HL-60 (cell line): ENCODE measurements at regions not wholly inside any gene's neighbourhood (a gene's known extent, or its start where the extent isn't known, plus 50 kb on each side); places are given as distances from the start of the nearest gene placed in this dataset.

Source experiments
- DNase-seq, 2 experiments: peaks; one replicate each; pipeline ENCODE4 v3.0.0-alpha.2; 2010 to 2020; ENCODE audit warnings: low read depth in 1 of 2, low spot score in 1 of 2
- H3K27ac ChIP-seq: fragments of 250-450 bp; sonication (Bioruptor Pico); replicated peaks from 2 replicates; pipeline ENCODE4 v1.5.1; 2020; ENCODE audit warnings: mild to moderate bottlenecking, moderate library complexity
- H3K27me3 ChIP-seq: fragments of 250-450 bp; sonication (Bioruptor Pico); 2 replicates; pipeline ENCODE4 v1.5.1; 2021; ENCODE audit warnings: mild to moderate bottlenecking, moderate library complexity; ENCODE audit not compliant: insufficient read depth, poor library complexity, severe bottlenecking
- H3K4me3 ChIP-seq: replicated peaks from 2 replicates; pipeline ENCODE4 v1.5.1; 2011; ENCODE audit warnings: mild to moderate bottlenecking, control low read depth, low read length; ENCODE audit not compliant: insufficient read depth
- CTCF ChIP-seq: IDR thresholded peaks from one replicate; pipeline ENCODE4 v1.5.1; 2011; ENCODE audit warnings: low read length, control low read depth, inconsistent platforms; ENCODE audit not compliant: insufficient read depth
- GABPA ChIP-seq: IDR thresholded peaks from 2 replicates; pipeline ENCODE4 v1.6.1; 2012; ENCODE audit warnings: low read depth
- POLR2AphosphoS5 ChIP-seq: IDR thresholded peaks from 2 replicates; pipeline ENCODE4 v1.6.1; 2012; ENCODE audit warnings: low read depth
- REST ChIP-seq: IDR thresholded peaks from 2 replicates; pipeline ENCODE4 v1.6.1; 2012; ENCODE audit warnings: low read depth; ENCODE audit not compliant: insufficient replicate concordance
- SPI1 ChIP-seq: IDR thresholded peaks from 2 replicates; pipeline ENCODE4 v1.6.1; 2012; ENCODE audit warnings: low read depth, mild to moderate bottlenecking, borderline replicate concordance

GRCh38 chr21:32070126-32070525 is 197.3 kb downstream of the HUNK start:
- no peak for DNase-seq
- TF ChIP-seq GABPA (no peak), REST (no peak), POLR2AphosphoS5 (no peak), CTCF (no peak), SPI1 (no peak)
- no peak overlapping the region for H3K4me3 ChIP-seq
- no peak overlapping the region for H3K27ac ChIP-seq
- no peaks in the 10 kb centered on the region for H3K27me3 ChIP-seq

- TF ChIP-seq SPI1, result no peak
- Histone ChIP-seq H3K27ac (no peak overlapping the region), H3K27me3 (no peaks in the 10 kb centered on the region), H3K4me3 (no peak overlapping the region)
- DNase-seq, result peak in 1 of 2 experiments; percentile 34
These were observed 192.8 kb downstream of the HUNK start for GRCh38 chr21:32065654-32066053.

GRCh38 chr21:32064281-32064910 is 191.6 kb downstream of the HUNK start:
- no peak overlapping the region for H3K27ac ChIP-seq
- no peak overlapping the region for H3K4me3 ChIP-seq
- no peak for TF ChIP-seq REST
- no peak for TF ChIP-seq POLR2AphosphoS5
- TF ChIP-seq SPI1, result no peak
- no peak for TF ChIP-seq CTCF
- no peak for TF ChIP-seq GABPA
- no peaks in the 10 kb centered on the region for H3K27me3 ChIP-seq
- DNase-seq, result no peak

- Histone ChIP-seq H3K4me3 (no peak overlapping the region), H3K27me3 (no peaks in the 10 kb centered on the region), H3K27ac (no peak overlapping the region)
- TF ChIP-seq SPI1, result no peak
- no peak for TF ChIP-seq CTCF
- no peak for TF ChIP-seq POLR2AphosphoS5
- no peak for TF ChIP-seq REST
- no peak for TF ChIP-seq GABPA
- DNase-seq, result no peak
These were observed 189.9 kb downstream of the HUNK start for GRCh38 chr21:32062591-32063227.
